Omental fat pad (tissue), 3 donors: ENCODE measurements at regions not wholly inside any gene's neighbourhood (a gene's known extent, or its start where the extent isn't known, plus 50 kb on each side); places are given as distances from the start of the nearest gene placed in this dataset.

Source experiments
- ATAC-seq: fragments of 150-250 bp; one replicate; pipeline ENCODE4 v1.9.1; 2016; ENCODE audit warnings: mild to moderate bottlenecking, moderate library complexity; ENCODE audit not compliant: low FRiP score
- DNase-seq: peaks from one replicate; pipeline ENCODE4 v3.0.0-alpha.2; 2019; ENCODE audit warnings: low spot score
- TF ChIP-seq, protein P1 (sequence below), 3 donors: fragments of 450-650 bp; IDR thresholded peaks; one replicate each; pipeline ENCODE4 v1.5.1; 2016 to 2017; ENCODE audit warnings: antibody characterized with exemption in 3 of 3, mild to moderate bottlenecking in 3 of 3, moderate library complexity in 2 of 3

DNA sequence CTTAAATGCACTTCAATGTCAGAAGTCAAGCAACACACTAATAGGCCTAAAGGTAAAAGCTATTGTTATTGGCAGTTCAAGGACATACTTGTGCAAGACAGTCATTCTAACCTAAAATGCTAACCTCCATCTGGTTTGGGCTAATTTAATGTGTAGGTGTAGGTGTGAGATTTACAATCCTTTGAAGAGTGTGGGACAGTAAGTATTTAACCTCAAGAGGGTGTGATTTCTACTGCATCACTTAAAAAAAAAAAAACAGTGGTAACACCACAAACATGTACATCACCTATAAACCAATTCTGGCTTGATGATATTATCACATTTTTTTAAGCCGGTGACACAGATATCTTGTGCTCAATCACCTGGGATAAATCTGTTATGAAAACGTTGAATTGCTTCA is 127.5 kb upstream of the MEF2C start:
- DNase-seq (no peak), ATAC-seq (no peak)
- TF ChIP-seq, protein P1, sequence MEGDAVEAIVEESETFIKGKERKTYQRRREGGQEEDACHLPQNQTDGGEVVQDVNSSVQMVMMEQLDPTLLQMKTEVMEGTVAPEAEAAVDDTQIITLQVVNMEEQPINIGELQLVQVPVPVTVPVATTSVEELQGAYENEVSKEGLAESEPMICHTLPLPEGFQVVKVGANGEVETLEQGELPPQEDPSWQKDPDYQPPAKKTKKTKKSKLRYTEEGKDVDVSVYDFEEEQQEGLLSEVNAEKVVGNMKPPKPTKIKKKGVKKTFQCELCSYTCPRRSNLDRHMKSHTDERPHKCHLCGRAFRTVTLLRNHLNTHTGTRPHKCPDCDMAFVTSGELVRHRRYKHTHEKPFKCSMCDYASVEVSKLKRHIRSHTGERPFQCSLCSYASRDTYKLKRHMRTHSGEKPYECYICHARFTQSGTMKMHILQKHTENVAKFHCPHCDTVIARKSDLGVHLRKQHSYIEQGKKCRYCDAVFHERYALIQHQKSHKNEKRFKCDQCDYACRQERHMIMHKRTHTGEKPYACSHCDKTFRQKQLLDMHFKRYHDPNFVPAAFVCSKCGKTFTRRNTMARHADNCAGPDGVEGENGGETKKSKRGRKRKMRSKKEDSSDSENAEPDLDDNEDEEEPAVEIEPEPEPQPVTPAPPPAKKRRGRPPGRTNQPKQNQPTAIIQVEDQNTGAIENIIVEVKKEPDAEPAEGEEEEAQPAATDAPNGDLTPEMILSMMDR (IDR thresholded peaks at IDR 0.05), result no peak

DNA sequence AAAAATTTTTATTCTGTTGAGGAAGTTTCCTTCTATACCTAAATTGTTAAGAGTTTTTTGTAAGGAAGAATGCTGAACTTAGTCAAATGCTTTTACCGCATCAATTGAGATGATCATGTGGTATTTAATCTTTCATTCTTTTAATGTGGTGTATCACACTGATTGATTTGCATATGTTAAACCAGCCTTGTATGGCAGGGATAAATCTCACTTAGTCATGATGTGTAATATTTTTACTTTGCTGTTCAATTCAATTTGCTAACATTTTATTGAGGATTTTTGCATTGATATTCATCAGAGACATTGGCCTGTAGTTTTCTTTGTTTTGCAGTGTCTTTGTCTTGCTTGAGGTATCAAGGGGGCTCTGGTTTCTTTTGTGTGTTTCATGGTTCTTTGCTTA is 125.3 kb upstream of the MEF2C start:
- no peak for DNase-seq
- no peak for ATAC-seq
- TF ChIP-seq, protein P1 (IDR thresholded peaks at IDR 0.05), result no peak

DNA sequence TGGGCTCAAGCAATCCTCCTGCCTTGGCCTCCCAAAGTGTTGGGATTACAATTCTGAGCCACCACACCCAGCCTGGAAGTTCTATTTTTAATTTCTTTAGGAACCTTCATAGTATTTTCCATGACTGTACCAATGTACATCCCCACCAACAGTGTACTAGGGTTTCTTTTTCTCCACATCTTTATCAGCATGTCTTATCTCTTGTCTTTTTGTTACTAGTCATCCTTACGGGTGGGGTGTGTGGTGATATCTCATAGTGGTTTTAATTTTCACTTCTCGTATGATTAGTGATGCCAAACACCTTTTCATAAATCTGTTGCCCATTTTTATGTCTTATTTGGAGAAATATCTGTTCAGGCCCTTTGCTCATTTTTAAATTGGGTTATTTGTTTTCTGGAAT is 123.0 kb upstream of the MEF2C start:
- DNase-seq (no peak), ATAC-seq (no peak)
- TF ChIP-seq, protein P1 (IDR thresholded peaks at IDR 0.05), result no peak

DNA sequence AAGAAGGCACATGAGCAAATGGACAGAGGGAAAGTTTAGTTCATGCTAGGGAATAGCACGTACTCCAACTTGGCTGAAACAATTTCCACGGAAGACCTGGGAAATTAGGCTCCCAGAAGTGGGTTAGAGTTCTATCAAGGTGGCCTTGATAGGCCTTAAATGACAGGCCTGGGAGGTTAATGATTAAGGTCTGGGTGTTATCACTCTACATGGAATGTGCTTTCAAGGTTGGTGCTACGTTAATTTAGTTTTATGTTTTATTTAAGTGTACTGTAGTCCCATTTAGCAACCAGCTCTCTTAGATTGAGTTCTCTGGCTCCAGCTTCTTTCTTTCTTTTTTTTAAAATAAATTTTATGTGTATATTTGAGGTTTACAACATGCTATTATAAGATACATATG is 121.4 kb upstream of the MEF2C start:
- ATAC-seq (no peak), DNase-seq (no peak)
- TF ChIP-seq, protein P1 (IDR thresholded peaks at IDR 0.05), result no peak

DNA sequence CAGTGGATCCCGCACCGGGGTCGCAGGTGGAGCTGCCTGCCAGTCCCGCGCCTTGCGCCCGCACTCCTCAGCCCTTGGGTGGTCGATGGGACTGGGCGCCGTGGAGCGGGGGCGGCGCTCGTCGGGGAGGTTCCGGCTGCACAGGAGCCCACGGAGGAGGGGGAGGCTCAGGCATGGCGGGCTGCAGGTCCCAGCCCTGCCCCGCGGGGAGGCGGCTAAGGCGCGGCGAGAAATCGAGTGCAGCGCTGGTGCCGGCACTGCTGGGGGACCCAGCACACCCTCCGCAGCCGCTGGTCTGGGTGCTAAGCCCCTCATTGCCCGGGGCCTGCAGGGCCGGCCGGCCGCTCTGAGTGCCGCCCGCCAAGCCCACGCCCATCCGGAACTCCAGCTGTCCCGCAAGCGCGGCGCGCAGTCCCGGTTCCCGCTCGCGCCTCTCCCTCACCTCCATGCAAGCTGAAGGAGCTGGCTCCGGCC is 120.6 kb upstream of the MEF2C start:
- DNase-seq (no peak), ATAC-seq (no peak)
- TF ChIP-seq, protein P1 (IDR thresholded peaks at IDR 0.05), result no peak

DNA sequence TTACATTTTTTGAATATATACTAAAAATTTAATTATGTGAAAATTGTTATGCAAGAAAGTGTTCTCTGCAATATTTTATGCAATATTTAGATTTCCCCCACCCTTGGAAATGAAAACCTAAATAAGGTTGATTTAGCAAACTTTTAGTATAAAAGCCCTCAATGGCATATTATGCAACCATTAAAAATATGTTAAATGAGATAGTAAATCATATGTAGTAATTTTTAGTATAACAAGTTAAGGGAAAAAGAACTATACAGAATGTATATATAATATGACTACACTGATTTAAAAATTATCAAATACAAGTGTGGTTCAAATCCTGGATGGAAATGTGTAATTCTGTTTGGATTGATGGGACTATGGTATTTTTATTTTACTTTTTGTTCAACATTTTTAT is 116.9 kb upstream of the MEF2C start:
- no peak for ATAC-seq
- TF ChIP-seq, protein P1 (IDR thresholded peaks at IDR 0.05), result no peak

DNA sequence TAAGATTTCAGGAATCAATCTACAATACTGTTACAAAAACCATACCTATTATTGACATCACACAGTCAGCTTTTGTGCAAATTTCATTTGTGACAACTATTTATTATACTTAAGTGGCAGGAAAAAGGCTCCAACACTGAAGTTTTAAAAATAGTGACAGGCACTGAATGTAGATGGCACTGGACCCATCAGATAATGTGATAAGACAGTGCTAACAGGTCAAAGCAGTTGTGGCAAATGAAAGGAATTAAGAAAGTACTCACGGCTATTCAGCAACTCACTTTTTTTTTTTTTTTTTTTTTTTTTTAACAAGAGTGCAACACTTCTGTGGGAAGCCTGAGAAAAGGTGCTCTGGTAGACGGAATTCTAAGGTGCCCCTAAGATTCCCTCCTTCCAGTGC is 115.0 kb upstream of the MEF2C start:
- DNase-seq, result no peak
- TF ChIP-seq, protein P1 (IDR thresholded peaks at IDR 0.05), result no peak
- ATAC-seq, result no peak

More for the DNA sequence above, 116.9 kb upstream of the MEF2C start:
- no peak for DNase-seq
